GM19397 (cell line): ENCODE measurements at regions not wholly inside any gene's neighbourhood (a gene's known extent, or its start where the extent isn't known, plus 50 kb on each side); places are given as distances from the start of the nearest gene placed in this dataset.

Experiments used
- ATAC-seq: cut with Tn5 transposase; IDR thresholded peaks from one replicate; pipeline ENCODE4 v1.9.1; 2021; ENCODE audit warnings: mild to moderate bottlenecking, moderate library complexity; ENCODE audit not compliant: unreplicated experiment

DNA sequence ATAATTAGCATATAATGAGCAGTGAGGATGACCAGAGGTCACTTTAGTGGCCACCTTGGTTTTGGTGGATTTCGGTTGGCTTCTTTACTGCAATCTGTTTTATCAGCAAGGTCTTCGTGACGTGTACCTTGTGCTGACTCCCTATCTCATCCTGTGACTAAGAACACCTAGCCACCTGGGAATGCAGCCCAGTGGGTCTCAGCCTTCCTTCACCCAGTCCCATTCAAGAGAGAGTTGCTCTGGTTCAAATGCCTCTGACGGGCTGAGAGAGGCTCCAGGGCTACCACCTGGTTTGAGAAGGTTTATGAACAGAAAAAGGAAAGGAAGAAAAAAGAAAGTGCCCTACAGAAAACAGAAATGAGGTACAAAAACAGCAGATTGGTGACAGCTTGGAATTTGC lies 738.7 kb downstream of the SOCS6 start:
- no peak for ATAC-seq

DNA sequence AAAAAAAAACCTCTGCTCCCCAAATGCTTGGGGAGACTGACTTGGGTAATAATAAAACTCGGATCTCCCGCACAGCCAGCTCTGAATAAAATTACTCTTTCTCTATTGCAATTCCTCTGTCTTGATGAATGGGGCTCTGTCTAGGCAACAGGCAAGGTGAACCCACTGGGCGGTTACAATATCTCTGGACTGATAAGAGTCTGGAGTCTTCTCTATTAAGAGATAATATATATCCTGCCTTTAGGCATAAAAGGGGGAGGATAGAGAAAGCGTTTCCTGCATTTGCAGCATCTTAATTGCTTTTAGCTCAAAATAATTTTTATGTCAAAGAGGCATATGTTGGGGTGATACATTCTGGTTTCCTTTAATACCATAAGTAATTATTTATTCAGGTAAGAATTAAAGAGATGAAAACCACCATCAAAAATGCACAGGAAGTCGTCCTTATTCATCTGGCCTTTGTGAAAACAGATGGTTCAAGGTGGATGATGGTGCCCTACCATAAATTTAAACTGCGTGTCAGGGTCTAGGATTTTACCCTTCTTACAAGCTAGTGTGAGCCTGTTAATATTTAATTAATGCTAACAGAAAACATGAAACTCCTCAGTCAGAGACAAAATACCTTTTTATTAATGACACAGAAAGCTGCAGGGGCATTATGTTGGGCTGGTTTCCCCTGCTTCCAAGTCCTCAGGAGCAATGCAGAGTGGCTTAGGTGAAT lies 736.8 kb downstream of the SOCS6 start:
- no peak for ATAC-seq

DNA sequence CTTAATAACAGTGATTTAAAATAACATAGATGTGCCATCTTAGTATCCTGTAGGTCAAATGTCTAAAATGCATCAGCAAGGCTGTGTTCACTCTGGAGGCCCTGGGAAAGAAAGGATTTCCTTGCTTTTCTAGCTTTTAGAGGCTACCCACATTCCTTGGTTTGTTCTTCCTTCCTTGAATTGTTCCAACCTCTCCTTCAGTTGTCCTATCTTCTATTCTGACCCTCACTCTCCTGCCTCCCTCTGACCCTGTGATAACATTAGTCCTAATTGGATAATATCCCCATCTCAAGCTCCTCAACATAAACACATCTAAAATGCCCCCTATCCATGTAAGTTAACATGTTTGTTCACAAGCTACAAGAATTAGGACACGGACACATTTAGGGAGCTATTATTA lies 733.5 kb downstream of the SOCS6 start:
- no peak for ATAC-seq

DNA sequence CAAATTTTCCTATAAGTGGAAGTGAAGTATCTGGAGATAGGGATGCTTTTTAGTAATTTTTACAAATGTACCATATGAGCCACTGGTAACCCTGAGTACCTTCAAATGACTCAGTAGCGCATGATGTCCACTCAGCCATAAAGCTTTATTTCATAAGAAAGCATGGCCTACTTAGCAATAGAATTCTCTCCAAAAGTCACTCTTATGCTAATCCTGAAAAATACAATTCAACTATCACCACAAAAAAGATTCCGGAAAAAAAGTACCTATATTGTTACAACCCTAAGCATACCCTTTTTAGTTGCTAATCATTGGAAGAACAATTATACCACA lies 732.2 kb downstream of the SOCS6 start:
- ATAC-seq = no peak

DNA sequence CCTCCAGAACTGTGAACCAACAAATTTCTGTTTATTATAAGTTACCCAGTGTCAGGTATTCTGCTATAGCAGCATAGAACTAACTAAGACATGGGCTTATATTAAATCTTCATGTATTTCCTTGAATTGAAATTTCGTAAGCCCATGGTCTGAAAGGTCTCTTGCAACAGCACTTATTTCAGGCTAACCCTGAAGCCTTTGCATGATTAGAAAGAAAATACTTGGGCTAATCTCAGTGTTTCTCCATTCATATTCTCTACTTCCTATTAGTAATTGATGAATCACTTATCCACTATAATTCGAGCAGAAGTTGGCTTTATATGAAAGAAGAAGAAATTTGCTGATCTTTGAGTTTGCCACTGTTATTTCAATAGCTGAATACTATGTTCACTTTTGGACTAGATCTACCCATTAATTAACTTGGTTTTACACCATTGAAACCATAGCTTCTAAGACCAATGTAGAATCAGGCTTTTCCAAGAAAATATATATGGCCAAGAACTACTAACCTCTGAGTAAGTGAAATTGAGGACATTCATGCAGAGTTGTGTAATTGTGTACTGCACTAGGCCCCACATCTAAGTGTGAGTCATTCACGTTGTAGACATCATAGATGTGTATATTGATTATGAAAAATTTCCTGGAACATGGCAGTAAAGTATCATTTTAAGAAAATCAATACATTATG lies 731.6 kb downstream of the SOCS6 start:
- ATAC-seq = no peak

DNA sequence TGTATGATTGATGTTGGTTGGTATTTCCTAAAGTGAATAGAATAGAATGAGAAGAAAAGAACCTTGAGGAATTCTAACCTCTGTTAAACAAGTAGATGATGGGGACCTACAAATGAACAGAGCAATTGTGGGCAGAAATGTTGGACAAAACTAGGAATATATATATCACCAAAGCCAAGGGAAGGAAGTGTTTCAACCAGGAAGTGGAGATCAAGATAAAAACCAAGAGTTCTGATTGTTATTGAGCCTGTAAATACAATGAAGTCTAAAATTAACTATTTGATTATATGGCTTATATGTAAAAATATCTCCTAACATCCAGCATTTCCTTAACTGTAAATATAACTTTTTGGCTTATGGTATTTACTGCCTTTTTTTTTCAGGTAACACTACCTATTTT lies 730.0 kb downstream of the SOCS6 start:
- ATAC-seq = no peak

DNA sequence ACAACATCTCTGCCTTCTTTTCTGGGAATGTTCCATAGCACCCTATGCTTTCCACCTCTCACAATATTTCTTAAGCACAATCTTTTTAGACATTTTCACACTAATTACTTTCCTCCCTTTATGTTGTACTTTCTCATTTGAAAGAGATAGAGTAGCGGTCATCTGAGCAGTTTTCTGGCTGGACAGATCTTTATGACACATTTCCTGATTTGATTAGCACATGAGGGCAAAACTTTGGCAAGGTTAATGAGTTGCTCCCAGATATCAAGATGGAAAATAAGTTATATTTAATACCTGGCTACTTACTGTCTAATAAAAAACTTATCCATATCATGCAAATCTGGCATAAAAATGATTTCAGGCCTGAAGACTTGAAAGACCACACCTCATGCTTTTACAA lies 723.9 kb downstream of the SOCS6 start:
- no peak for ATAC-seq

DNA sequence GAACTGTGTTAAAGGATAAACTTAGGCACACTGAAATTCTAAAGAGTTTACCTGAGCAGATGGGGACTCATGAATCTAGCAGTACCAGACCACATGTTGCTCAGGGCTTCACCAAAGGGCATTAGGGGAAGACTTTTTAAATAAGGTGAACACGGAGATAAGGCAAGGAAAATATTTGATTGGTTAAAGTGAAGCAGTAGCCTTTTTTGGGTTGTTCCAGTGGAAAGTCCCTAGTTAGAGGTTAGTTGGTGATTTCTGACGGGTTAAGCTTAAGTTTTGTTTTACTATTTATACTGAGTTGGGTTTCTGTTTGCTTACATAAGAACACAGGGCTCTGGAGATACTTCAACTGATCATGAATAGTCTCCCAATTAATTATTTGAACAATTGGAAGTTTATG lies 722.5 kb downstream of the SOCS6 start:
- peak; percentile 66 for ATAC-seq

DNA sequence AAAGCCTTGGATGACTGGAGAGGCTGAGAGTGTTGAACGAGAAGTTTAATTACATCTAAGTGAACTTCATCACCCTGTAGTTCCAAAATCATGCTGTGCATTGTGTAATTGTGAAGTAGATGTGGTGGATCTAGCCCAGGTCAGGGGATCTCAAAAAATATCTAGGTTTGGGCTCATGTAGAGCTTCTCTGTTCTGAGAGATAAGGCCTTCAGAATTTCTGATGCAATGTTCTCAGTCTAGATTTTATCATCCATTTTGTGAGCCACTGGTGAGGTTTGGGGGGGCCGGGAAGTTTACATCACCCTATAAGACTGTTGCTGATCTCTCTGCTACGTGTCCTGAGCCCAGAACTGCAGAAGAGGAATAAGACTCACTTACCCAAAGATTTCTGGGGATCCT lies 719.4 kb downstream of the SOCS6 start:
- ATAC-seq = no peak

DNA sequence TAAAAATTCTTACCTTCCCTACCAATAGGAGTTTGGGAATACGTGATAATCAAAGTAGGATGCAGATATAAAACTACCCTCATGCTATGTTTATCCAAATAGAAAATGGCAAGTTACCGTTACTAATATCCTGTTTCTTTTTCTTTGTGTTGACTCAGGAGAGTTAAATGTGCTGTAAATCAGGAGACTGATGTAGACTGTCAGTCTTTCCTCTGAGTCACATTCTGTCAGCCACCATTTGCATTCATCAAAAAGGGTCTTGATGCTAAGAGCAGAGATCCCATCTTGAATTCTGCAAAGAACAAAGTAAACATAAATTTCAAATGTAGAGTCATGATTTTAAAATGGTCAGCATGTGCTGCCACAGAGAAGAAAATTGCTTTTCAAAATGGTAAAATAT lies 712.8 kb downstream of the SOCS6 start:
- ATAC-seq = no peak

DNA sequence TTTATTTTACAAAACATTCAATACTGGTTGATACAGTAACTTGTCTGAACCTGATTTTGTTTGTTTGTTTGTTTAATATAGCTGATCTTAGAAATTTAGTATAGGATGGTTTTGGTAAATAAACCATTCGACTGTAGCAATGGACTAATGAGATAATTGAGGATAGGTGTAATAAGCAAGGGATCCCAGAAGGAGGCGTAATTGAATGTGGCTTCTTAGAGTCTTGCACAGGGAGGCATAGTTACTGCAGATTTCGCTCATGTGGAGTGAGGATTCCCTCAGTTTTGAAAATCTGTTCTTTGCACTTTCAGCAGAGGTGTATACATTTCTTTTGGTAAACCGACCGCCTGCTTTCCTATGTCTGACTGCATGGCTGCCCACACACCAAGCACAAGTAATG lies 709.6 kb downstream of the SOCS6 start:
- ATAC-seq = no peak

DNA sequence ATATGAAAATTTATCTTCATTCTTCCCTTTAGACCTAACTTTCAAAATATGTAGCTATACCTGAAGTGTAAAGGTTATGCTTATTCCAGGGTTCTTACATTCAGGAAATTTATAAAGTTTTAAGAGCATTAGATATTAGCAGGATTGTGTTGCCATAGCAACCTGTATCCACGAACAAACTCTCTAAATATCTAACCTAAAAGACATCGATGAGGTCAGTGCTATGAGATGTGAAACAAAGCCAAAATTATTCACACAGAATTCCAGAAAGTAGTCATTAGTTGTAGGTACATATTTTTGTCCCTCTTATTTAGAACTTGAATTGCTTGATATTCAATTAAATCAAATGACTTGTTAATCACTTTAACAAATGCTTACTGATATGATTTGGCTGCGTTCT lies 705.3 kb downstream of the SOCS6 start:
- no peak for ATAC-seq

DNA sequence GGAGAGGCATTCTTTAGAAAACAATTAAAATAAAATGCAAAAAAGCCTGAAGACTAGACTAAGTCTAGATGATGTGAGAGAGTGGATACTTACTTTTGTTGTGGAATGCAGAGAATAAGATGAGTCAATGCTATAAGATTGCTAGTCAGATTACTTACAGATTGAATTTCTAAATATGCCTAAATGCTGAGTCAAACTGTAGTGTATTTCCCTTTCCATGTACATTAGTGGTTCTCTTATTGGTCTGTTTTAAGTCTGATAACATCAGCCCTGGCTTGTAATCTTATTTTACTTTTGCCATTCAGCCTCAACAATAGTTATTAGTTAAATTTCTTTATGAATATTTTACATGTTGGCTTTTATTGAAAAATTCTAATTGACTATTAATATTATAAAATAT lies 702.7 kb downstream of the SOCS6 start:
- ATAC-seq = no peak

DNA sequence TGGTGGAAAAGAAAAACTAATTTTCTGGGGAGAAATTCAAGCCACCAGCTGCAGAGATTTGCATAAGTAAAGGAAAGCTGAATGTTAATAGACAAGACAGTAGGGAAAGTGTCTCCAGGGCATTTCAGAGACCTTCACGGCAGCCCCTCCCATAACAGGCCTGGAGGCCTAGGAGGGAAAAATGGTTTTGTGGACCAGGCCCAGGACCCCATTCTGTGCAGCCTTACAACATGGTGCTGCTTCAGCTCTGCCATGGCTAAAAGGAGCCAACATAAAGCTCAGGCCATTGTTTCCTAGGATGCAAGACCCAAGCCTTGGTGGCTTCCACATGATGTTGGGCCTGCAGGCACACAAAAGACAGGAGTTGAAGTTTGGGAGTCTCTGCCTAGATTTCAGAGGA lies 697.1 kb downstream of the SOCS6 start:
- no peak for ATAC-seq

DNA sequence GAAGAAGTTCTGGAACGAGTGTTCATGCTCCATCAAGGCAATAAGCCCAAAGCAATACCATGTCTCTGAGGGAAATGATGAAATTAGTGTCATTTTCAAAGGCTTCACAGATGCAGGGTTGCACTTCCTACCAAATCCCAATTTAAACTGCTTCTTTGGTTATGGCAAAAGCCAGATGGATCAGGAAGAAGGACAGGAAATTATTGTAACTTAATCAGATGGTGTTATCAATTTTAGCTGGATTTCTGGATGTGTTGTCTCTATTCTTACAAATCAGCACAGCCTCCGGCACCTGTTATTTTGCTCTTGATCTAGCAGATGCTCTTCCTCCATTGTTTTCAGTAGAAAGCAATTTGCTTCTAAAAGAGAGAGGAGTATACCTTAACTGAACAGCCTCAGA lies 693.4 kb downstream of the SOCS6 start:
- no peak for ATAC-seq

DNA sequence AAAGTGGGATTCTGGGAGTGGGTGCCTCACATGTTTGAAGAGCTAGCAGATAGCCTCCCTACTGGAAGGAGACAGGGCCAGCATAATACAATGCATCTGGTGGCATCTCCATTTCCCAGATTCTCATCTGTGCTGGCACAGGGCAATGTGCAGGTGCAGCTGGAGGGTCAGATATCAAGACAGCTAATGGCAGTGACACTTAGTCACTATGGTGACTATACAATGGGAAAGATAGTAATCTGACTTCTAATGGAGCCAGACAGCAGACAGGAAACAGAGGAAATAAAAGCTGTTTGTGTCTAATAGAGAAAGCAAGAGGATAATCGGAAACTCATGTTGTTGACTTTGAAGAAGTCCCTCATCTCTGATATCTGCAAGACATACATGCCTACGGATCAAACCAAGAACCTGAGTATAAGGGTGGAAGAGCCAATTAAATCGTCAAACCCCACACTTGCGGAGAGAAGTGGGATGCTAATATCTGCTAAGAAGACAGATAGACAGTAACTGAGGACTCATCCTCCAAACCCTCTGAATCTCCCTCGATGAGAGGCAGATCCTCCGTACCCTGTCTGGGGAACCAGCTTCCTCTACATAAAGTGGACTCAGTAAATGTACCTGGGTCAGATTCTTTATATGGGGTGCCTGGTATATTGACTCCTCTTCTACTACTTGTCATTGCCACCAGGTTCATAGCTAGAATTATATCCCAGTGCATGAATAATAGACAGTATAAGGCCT lies 692.7 kb downstream of the SOCS6 start:
- ATAC-seq = no peak

DNA sequence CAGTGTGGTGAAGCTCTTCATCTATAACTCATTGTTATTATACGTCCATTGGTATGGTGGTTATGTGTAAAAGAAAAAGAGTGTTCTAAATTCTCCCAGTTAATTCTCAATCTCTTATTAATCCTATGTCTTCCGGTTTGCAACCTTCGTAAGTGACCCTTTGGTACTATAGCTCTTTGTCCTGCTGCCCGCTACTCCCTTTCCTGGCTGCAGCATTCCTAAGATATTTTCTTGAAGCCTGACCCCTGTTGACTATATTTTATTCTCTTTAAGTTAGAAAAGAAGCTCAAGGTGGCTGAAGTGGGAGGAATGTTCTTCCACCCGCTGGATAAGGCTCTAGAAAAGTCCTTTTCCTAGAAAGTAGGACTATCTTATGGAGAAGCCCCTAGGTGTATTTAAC lies 684.8 kb downstream of the SOCS6 start:
- ATAC-seq = no peak

DNA sequence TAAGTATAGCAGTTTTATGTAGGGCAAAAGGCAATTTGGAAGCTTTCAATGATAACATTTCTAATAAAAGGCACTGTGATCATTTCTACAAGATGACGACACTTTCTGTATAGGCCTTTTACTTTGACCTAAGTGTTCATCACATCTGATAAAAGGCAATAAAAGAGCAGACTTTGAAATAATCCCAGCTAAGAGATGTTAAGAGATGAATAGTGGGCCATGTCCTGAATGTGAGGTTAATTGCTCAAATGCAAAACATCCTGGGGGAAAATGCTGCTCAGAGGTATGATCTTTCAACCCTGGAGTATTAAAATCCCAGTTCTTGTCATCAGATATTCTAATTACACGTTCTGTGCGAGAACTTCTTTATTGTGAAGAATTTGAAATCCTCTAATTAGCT lies 677.6 kb downstream of the SOCS6 start:
- no peak for ATAC-seq

DNA sequence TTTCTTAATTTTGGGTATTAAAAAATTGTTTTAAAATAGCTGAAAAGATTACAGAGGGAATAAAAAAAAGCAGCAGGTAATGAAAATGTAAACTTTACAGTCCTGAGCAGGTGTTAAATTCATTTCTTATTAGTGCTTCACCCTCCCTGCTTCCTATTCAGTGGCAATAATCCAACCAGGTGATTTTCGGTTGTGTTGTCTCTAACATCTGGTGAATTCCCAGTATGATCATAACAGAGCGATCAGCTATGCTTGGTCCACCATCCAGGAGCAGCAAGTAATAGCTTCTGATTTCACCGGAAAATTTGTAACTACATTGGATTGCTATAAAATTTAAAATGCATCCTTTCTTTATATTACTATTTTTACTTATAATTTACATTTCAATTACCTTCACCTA lies 673.1 kb downstream of the SOCS6 start:
- no peak for ATAC-seq

DNA sequence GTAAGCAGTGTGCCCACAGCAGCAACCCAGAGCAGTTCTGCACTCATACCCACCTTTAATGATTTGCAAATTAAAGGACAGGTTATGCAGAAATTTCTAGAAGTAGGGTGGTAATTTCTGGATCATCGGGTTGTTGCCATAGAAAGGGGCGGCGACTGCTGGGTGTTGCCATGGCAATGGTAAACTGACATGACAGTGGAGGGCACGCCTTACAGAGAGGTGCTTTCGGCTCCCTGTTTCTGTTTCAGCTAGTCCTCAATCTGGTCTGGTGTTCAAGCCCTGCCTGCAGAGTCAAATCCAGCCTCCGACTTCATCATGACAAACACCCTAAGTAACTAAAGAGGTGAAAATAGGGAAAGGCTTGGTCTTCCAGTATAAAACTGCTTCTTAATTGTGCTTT lies 667.7 kb downstream of the SOCS6 start:
- ATAC-seq = no peak

DNA sequence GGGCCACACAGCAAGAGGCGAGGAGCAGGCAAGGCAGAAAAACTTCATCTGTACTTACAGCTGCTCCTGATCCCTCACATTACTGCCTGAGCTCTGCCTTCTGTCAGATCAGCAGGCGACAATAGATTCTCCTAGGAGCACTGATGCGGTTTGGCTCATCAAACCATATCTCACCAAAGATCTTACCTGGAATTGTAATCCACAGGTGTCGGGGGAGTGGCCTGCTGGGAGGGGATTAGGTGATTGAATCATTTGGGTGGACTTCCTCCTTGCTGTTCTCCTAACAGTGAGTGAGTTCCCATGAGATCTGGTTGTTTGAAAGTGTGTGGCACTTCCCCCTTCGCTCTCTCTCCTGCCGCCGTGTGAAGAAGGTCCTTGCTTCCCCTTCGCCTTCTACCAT lies 647.3 kb downstream of the SOCS6 start:
- no peak for ATAC-seq
